Testis (tissue), 2 donors: ENCODE measurements at regions not wholly inside any gene's neighbourhood (a gene's known extent, or its start where the extent isn't known, plus 50 kb on each side); places are given as distances from the start of the nearest gene placed in this dataset.

Source experiments
- DNase-seq: peaks from one replicate; pipeline ENCODE4 v3.0.0-alpha.2; 2019
- H3K27ac ChIP-seq, 2 donors: fragments of 200-600 bp; sonication (generic); one replicate each; pipeline ENCODE4 v1.5.1; 2019
- H3K27me3 ChIP-seq: fragments of 200-600 bp; sonication (generic); one replicate; pipeline ENCODE4 v1.5.1; 2019
- H3K36me3 ChIP-seq: fragments of 200-600 bp; sonication (generic); one replicate; pipeline ENCODE4 v1.5.1; 2017; ENCODE audit warnings: low read depth; ENCODE audit errors: missing control alignments
- H3K4me1 ChIP-seq: fragments of 200-600 bp; sonication (generic); one replicate; pipeline ENCODE4 v1.5.1; 2019
- H3K4me3 ChIP-seq, 2 donors: fragments of 200-600 bp; sonication (generic); one replicate each; pipeline ENCODE4 v1.5.1; 2017 to 2019
- H3K9me3 ChIP-seq: fragments of 200-600 bp; sonication (generic); one replicate; pipeline ENCODE4 v1.5.1; 2017
- CTCF ChIP-seq, 3 experiments: fragments of 450-650 bp in 2 of 3; fragments of 200-600 bp in 1 of 3; sonication (generic) in 1 of 3; IDR thresholded peaks; one replicate each; pipeline ENCODE4 v1.5.1; 2016 to 2019; ENCODE audit warnings: antibody characterized with exemption in 3 of 3, mild to moderate bottlenecking in 2 of 3, moderate library complexity in 1 of 3
- POLR2A ChIP-seq: fragments of 450-650 bp; IDR thresholded peaks from one replicate; pipeline ENCODE4 v1.6.1; 2017; ENCODE audit warnings: antibody characterized with exemption, mild to moderate bottlenecking, moderate library complexity
- WGBS, 2 donors: methylation state at CpG; one replicate each; pipeline ENCODE4 v1.1.5; 2018; 5-methylcytosine and 5-hydroxymethylcytosine counted together
- intact Hi-C: fragments of 100-400 bp; cut with DNase I; formaldehyde crosslinking; loops from one replicate; pipeline ENCODE4 v1.15.1; 2023; ENCODE audit warnings: low total_unique reads

- TF ChIP-seq CTCF (IDR thresholded peaks at IDR 0.05) (peak; percentile 54 to 71 (median 61)), POLR2A (no peak)
- H3K27me3 ChIP-seq: no peaks in the 10 kb centered on the region
- peak; percentile 30 for DNase-seq
- no peak overlapping the region for H3K4me3 ChIP-seq
- intact Hi-C loops: no loop called here
- no peaks in the 10 kb centered on the region for H3K9me3 ChIP-seq
- H3K27ac ChIP-seq: no peak overlapping the region
- H3K36me3 ChIP-seq: no peaks in the 10 kb centered on the region
- 36 to 38% methylated on average over 3 of the region's 3 CpGs for WGBS, 2 donors
- no peaks in the 10 kb centered on the region for H3K4me1 ChIP-seq
These were observed 149.8 kb upstream of the HDAC9 start for GRCh38 chr7:18345641-18346234.

GRCh38 chr7:18347170-18347569, 148.4 kb upstream of the HDAC9 start:
- DNase-seq: no peak
- TF ChIP-seq CTCF (IDR thresholded peaks at IDR 0.05) (no peak), POLR2A (no peak)
- Histone ChIP-seq H3K4me1 (no peaks in the 10 kb centered on the region), H3K27ac (no peak overlapping the region), H3K36me3 (no peaks in the 10 kb centered on the region), H3K27me3 (no peaks in the 10 kb centered on the region), H3K4me3 (no peak overlapping the region), H3K9me3 (no peaks in the 10 kb centered on the region)
- intact Hi-C loops: no loop called here

- Histone ChIP-seq H3K27ac (no peak overlapping the region), H3K9me3 (no peaks in the 10 kb centered on the region), H3K4me3 (no peak overlapping the region), H3K27me3 (no peaks in the 10 kb centered on the region), H3K4me1 (no peaks in the 10 kb centered on the region), H3K36me3 (no peaks in the 10 kb centered on the region)
- no peak for DNase-seq
- intact Hi-C loops: loop anchor here (10.0 kb wide), 1 partner anchor 224 kb away; no protein-coding TSS in a partner anchor
- 74 to 88% methylated on average over 7 of the region's 7 CpGs for WGBS, 2 donors
- TF ChIP-seq CTCF (IDR thresholded peaks at IDR 0.05) (no peak), POLR2A (no peak)
These were observed 144.9 kb upstream of the HDAC9 start for GRCh38 chr7:18350678-18351077.

- H3K4me1 ChIP-seq: no peaks in the 10 kb centered on the region
- intact Hi-C loops: loop anchor here (10.0 kb wide), 1 partner anchor 222 kb away; no protein-coding TSS in a partner anchor
- TF ChIP-seq CTCF (IDR thresholded peaks at IDR 0.05): peak in 2 of 3 experiments; percentile 55 to 56
- TF ChIP-seq POLR2A: no peak
- no peak overlapping the region for H3K27ac ChIP-seq
- H3K4me3 ChIP-seq: no peak overlapping the region
- H3K9me3 ChIP-seq: no peaks in the 10 kb centered on the region
- peak; percentile 54 for DNase-seq
- H3K27me3 ChIP-seq: no peaks in the 10 kb centered on the region
- 64 to 65% methylated on average over 7 of the region's 7 CpGs for WGBS, 2 donors
- no peaks in the 10 kb centered on the region for H3K36me3 ChIP-seq
These were observed 143.0 kb upstream of the HDAC9 start for GRCh38 chr7:18352339-18353255.
